Transverse colon (tissue), 4 donors: ENCODE measurements at regions not wholly inside any gene's neighbourhood (a gene's known extent, or its start where the extent isn't known, plus 50 kb on each side); places are given as distances from the start of the nearest gene placed in this dataset.

Experiments
- CTCF ChIP-seq, 5 experiments: fragments of 200-600 bp in 3 of 5; fragments of 450-650 bp in 2 of 5; sonication (generic) in 3 of 5; IDR thresholded peaks; 1 replicate in 2 of 5; 2 replicates in 3 of 5; pipeline ENCODE4 v1.5.1; 2016 to 2017; ENCODE audit warnings: antibody characterized with exemption in 5 of 5, inconsistent platforms in 3 of 5, mild to moderate bottlenecking in 2 of 5, moderate library complexity in 1 of 5
- POLR2A ChIP-seq: fragments of 450-650 bp; IDR thresholded peaks from one replicate; pipeline ENCODE4 v1.6.1; 2016; ENCODE audit warnings: antibody characterized with exemption, mild to moderate bottlenecking, moderate library complexity
- POLR2AphosphoS5 ChIP-seq, 3 donors: sonication (generic); formaldehyde crosslinking; IDR thresholded peaks; one replicate each; pipeline ENCODE4 v1.6.1; 2016; ENCODE audit warnings: antibody characterized with exemption in 3 of 3

GRCh38 chr9:129337336-129338140 is 159.5 kb upstream of the IER5L start:
- TF ChIP-seq POLR2A (no peak), CTCF (IDR thresholded peaks at IDR 0.05) (no peak), POLR2AphosphoS5 (IDR thresholded peaks at IDR 0.05) (no peak)
